ENCODE measurements at regions not wholly inside any gene's neighbourhood (a gene's known extent, or its start where the extent isn't known, plus 50 kb on each side); places are given as distances from the start of the nearest gene placed in this dataset.
"Not testable (repeated sequence)": the region's sequence is repeated elsewhere in the genome, so short reads cannot be mapped to it uniquely, and the experiment has no call there.

DNA sequence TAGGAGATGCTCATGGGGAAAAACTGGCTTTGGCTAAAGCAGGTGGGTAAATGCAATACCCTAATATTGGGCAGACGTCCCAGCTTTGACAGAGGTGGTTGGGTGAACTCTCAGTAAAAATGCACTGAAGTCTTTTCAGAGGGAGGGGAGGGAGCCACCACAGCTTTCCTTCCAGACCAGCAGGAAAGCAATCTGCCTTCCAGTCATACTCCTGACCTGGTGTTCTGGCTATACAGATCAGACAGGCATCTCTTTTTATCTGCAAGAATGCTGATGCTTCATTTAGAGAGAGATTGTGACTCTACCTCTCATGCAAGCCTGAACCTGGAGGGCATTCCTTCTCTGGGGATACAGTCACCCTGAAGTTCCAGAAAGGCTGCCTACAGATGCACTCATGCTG lies 52.6 kb upstream of the ICA1 start:
- DNase-seq, result no peak

DNA sequence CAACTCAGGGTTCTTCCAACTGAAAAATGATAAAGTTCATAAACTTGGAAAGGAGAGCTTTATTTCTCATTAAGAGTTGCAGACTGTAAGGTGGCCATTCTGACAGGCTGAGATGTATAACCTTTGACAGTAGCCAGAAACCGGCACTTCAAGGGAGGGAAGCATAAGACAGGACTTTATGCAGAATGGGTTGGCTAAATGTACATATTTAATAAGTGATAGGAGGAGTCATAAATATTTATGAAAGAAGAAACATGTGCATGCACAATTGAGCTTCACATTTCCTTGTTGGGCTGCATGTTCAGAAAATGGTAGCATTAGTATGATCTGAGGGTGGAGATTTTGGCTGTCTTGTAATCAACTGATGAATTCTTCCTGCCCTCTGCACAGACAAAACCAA lies 57.1 kb upstream of the ICA1 start:
- no peak for DNase-seq

DNA sequence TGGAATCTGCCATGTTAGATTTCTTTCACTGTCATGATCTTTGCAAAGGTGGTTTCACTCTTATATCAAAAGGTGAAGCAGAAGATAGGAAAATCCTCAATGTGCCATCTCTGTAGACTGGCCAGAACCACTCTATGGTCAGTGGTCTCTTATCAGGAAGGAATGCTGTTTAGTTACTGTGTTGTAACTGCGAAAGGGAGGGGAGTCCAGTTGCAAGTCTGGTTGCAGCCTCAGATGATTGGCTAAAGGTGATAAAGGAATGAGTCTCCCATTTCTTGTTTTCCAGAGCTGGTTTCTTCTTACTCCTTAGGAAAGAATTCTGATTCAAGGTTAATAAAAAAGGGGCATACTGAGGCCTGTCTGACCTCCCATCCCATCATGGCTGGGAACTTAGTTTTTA lies 58.2 kb upstream of the ICA1 start:
- DNase-seq, result no peak

DNA sequence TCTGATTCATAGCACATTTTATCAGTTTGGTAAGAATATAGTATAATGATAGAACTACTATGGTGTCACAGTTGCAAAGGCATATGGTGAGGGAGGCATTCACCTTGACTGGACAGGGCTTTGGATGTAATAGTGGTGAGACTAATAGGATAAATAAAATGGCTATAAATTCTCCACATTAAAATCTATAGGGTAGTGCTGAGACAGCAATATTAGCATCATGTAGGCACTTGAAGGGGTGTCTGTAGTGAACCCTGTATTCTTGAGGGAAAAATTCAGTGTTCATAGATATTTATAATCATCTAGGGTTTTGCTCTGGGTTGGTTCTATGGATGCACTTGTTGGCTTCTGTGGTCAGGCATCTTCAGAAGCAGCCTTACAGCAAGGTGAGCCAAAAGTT lies 59.3 kb upstream of the ICA1 start:
- no peak for DNase-seq

DNA sequence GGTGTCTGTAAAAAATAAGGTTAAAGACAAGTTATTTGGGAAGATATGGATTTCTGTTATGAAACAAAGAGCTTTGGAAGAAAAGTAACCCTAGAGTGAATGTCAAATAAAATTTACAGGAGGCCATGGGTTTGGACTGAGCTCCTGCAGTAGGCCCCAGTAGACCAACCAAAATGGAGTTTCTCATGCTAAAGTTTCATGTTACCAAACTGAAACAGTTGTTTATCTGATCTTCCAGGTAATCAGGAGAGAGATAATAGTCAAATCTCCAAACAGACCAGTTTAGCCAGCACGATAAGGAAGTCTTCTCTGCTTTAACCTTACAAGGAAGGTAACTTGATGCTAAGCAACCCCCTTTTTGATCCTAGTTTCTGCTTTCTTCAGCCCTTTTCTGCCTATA lies 60.7 kb upstream of the ICA1 start:
- DNase-seq, result no peak

DNA sequence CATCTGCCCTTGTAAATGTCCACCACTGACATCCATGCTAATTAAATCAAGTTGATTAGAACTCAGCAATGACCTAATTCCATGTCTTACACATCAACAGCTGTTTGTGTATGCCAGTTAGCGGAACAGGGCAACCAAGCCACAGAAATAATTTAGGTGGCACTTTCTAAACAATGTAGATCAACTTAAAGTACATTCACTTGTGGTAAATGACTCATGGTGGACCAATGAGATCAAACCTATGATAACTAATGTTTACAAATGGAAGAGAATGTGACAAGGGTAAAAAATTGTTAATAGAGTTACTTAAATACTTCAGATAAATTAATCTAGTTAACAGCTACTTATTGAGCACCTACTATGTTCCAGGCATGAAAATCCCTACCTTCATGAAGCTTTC lies 63.1 kb upstream of the ICA1 start:
- no peak for DNase-seq

DNA sequence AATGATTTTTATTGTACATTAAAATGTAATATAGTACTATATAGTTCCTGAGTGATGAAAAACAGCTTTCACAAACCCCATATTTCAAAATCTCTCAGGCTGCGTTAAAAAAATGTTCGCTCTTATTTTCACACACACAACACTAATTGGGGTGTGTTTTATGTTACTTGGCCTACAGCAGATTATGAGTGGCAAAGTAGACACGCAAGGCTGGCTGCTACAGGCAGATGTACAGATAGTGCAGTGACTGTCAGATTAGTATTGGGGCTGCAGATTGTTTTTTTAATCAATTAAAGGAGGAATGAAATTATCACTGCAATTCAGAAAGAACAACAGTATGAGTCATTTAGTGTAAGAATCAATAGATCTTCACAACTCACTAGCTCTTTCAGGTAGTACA lies 65.2 kb upstream of the ICA1 start:
- DNase-seq, result no peak

DNA sequence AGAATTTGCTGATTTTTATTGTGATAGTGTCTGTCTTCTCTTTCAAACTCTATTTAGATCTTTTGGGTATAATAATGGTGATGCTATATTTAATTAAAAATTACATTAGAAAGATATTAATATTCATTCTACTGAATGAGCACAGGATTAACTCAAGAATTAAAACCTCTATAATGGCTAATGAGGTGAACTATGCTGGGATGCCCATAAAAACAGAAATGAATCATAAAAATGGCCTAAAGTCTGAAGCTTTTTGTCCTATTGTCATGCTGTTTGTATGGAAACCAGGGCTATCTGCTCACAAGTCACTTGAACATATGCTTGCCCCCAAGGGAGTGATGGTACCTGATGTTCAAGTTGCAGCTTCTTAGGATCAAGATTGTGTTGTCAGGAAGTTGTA lies 76.2 kb upstream of the ICA1 start:
- DNase-seq, result no peak

DNA sequence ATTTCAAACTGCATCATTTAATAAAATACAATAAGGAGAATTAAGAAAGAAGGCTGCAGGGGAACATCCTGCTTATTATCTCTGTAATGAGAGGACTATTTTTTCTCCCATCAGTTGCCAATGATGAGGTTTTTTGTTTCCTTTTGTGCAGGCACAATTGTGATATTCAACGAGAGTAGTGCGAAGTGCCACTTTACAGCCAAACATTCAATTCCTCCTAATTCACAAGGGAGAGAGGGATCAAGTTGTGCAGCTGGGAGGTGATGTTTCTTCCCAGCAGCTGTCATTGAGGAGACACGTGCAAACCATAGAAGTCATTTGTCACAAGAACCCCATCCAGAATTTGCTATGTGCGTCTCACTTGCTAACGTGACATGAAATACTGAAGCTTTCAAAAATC lies 81.6 kb upstream of the ICA1 start:
- DNase-seq, result no peak

DNA sequence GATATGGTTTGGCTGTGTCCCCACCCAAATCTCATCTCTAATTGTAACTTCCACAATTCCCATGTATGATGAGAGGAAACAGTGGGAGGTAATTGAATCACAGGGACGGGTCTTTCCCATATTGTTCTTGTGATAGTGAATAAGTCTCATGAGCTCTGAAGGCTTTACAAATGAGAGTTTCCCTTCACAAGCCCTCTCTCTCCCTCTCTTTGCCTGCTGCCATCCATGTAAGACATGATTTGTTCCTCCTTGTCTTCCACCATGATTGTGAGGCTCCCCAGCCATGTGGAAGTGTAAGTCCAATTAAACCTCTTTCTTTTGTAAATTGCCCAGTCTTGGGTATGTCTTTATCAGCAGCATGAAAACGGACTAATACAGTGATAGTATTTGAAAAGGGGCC lies 85.4 kb upstream of the ICA1 start:
- DNase-seq, result not testable (repeated sequence)

DNA sequence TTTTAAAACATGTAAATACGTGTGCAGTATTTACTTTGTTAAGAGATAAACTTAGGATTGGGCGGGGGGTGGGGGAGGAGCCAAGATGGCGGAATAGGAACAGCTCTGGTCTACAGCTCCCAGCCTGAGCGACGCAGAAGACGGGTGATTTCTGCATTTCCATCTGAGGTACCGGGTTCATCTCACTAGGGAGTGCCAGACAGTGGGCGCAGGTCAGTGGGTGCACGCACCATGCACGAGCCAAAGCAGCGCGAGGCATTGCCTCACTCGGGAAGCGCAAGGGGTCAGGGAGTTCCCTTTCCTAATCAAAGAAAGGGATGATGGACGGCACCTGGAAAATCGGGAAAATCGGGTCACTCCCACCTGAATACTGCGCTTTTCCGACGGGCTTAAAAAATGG lies 81.8 kb upstream of the NXPH1 start:
- not testable (repeated sequence) for DNase-seq

DNA sequence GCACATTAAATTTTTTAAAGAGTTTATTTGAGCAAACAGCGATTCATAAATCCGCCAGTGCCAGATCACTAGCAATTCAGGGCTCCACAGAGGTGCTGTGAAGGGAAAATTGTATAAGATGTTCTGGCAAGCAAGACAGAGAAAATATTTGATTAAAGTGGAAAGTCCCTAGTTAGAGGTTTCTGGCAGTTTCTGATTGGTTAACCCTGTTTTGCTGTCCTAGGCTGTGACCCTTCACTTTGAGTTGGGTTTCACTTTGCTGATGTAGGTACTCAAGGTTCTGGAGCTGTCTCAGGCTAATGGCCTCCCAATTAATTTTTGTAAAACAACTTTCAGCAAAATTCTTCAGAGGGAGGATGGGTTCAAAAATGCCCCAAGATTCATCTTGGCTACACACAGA lies 79.4 kb upstream of the NXPH1 start:
- DNase-seq, result no peak

DNA sequence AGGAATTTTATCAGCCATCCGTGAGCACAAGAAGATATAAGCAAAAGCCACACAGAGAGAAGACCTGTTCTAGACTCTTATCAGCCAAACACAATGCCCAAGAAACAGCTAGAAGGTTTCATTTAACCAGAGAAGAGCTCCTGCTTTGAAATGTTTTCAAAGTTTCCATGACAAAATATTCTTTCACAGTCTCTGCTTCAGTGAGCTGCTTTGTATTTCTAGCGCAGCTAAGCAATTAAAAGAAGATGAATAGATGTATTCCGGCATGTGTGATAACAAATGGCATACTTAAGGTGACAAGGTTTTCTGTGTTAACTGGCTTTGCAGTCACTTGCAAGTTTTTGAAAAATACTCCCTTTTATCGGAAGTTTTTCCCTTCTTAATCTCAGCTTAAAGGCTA lies 78.9 kb upstream of the NXPH1 start:
- DNase-seq, result no peak

DNA sequence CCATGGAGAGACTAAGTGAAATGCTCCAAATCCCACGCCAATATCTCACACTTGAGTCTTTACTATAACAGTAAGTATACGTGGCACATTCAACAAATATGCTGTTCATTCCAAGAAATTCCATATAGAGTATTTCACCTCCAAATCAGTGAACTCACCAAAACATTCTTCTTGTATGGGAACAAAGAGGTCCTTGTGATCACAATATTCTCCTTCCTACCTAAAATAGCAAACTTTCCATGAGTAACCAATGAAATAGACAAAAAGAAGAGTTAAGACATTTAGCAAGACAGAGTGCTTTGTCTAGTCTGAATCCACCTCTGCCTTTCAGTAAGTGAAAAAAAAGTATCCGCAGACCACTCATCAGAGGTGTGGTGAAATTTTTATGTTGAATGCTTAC lies 77.3 kb upstream of the NXPH1 start:
- no peak for DNase-seq

DNA sequence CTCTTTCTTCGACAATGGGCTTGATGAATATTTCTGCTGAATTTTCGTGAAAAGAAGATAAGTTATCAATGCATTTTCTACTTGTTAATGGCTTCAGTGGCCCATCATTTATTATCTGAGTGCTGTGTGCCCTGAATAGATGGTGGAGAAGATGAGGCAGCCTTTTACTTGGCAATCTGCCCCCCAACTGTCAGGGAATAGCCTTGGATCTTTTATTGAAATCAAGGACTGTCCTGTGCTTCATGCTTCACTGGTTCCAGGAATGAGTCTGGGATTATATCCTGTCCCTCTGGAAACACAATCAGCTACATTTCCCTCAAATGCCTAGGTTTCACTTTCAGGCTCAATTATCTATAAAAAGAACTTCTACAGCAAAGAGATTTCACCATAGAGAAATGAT lies 75.9 kb upstream of the NXPH1 start:
- DNase-seq, result no peak

DNA sequence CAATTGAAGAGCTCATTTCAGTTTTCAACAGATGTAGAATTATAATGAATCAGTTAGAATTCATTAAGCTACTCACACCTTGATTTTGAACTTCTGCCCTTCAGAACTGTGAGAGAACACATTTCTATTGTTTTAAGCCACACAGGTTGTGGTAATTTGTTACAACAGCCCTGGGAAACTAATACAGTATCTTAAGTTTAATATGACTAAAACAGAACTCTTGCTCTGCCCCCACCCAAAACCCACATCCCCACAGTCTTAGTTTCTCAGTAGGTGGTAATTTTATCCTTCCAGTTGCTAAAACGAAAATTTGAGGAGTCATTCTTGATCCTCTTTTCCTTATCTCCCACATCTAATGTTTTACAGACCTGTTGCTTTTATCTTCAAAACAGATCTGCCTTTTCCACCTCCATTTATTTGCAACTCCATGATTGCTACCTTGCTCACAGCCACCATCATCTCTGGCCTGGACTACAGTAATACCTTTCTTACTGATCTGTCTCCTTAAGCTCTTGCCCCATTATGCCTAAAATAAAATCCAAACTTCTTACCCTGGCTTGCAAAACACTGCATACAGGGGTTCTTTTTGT lies 72.8 kb upstream of the NXPH1 start:
- no peak for DNase-seq

DNA sequence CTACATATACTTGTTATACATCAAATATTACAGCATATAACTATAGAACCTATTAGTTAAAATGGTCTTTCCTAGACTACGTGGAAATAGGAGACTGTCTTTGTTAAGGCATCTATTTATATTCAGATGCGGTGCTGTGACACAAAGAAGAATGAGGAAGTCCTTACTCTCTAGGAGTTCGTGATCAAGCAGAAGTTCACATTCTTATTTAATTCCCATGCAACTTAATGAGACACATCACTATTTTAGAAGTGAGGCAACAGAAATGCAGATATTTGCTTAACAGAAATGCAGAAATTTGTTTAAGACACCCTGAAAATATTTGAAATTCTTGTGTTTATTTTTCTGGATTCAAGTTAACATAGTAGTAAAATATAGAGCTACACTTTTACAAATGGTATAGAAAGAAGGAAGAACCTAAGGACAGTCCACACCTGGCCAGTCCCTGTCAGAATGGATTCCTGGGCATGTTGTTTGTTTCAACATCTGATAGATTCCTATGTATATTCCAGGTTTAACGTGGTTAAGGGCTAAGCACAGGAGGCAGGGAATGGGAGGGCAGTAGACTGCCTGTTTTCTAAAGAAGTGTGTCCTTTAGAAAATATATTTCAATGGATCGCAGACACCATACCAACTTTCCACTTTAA lies 70.6 kb upstream of the NXPH1 start:
- no peak for DNase-seq

DNA sequence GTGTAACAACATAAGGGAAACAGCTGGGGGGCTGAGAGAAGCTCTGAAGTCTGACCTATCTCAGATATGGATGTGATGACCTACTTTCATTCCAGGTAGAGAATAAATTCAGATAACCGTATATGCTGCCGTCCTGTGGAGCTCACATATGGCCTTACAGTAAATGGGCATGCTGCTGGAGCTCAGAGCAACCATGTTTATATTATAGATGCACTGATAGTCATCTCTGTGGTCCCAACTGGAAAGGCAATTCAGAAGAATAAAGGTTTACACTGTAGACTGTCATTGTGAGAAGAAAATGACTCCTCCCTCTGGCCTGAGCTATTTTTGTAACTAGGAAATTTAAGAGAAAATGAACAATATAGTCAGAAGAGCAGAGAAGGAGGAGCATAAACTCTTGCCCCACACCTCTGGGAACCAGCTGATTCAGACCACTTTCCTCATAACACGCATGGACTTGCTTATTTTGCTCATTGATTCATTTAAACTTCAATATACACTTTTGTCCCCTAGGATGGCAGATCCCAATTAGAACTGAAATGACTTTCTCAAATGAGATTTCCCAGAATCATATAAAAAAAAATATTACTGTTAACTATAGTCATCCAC lies 69.9 kb upstream of the NXPH1 start:
- DNase-seq, result no peak

DNA sequence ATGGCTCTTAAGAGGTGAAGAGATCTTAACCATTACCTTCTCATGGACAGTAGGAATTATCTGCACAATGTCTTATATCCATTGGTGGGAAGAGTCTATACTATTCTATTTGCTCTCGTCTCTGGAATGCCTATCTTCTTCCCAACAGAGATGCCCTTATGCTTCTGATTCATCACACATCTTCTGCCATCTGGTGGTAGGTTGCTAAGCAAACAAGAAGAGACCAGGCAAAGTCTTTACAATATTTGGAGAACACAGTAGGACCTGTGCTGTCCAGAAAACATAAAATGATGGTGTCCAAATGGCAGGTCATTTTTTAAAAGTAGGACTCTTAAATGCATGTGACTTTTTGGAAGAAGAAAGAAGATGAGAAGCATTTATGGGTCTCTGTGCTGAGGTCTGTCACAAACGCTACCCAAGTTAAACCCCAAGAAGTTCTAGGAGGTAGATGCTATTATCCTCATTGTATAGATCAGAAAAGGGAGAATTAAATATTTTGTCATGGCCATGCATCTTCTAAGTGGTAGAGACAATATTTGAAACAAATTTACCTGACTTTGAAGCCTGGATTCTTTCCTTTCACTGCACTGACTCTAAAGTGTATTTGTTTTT lies 67.8 kb upstream of the NXPH1 start:
- peak; percentile 48 for DNase-seq

DNA sequence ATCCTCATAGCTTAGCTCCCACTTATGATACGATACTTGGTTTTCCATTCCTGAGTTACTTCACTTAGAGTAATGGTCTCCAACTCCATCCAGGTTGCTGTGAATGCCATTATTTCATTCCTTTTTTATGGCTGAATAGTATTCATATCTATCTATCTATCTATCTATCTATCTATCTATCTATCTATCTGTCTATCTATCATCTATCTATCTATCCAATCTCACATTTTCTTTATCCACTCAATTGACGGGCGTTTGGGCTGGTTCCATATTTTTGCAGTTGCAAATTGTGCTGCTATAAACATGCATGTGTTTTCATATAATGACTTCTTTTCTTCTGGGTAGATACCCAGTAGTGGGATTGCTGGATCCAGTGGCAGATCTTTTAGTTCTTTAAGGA lies 65.4 kb upstream of the NXPH1 start:
- DNase-seq, result not testable (repeated sequence)

DNA sequence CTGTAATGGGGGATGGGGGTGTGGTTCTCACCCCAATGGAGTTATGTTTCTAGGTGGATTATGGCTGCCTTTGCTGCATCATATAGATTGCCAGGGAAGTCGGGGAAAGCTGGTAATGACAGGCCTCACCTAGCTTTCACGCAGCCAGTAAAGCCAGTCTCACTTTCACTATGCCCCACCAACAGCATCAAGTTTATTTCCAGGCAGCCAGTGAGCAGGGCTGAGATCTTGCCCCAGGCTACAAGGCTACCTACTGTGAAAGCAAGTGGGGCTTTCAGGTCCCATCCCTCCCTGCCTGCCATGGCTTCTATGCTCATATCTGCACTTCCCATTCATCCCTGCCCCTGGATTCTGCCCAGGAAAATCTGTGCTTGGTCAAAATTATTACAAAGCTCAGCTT lies 61.7 kb upstream of the NXPH1 start:
- no peak for DNase-seq

DNA sequence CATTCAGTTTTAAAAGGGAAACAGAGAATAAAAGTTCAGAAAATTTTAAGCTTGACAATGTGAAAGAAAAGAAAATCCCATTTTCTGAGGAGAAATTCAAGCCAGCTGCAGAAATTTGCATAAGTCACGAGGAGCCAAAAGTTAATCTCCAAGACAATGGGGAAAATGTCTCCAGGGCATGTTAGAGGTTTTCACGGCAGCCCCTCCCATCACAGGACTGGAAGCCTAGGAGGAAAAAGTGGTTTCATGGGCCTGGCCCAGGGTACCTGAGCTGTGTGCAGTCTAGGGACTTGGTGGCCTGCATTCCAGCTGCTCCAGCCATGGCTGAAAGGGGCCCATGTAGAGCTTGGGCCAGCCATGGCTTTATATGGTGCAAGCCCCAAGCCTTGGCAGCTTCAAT lies 59.6 kb upstream of the NXPH1 start:
- no peak for DNase-seq

DNA sequence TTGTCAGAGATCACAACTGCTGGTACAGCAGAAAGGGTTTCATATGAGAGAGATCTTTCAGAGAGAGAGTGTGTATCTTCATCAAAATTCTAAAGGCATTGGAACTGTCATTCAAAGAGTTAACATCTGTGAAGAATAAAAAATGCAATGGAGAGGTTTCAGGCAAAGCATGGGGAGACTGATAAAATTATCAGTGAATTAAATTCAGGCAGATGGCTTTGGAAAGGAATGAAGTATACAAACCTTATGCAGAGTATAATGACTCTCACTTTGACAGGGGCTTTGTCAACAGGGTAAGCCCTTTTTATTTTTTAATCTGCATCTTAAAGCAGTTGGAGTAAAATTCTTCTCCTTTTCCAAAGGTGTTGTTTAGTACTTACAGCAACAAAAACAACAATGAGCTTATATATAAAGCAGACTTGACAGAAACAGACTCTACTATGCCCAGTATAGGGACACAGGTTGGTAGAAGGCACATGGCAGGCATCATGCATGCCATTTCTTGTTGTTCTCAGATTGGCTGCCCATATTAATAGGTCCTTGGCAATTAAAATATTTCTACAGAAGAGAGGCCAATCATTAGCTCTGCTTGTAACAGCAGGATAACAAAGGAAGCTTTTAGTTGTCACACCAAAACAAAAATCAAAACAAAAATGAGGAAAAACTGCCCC lies 54.9 kb upstream of the NXPH1 start:
- no peak for DNase-seq

DNA sequence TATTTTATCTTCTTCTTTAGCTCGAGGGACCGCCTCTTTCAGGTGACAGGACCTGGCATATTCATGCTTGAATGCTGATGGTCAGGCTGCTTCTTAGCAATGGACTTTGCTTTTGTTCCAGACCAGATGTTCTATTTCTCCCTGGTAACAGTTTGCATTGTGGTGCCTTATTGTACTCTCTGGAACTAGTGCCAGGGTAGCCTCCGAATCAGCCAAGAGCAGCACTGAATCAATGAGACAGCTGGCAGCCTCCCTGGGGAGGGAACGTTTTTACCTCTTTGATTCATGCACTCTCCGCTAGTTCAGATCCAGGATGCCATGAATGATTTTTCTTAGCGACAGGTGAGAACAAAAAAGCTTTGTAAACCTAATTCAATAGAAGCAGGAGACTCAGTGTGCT lies 54.1 kb upstream of the NXPH1 start:
- DNase-seq, result no peak

Data from NCI-H510A treated with DMSO at 0.1 percent for 48 hours (cell line).